Activated CD4-positive, alpha-beta T cell treated with anti-CD3 and anti-CD28 coated beads for 24 hours (primary cell): ENCODE measurements at regions not wholly inside any gene's neighbourhood (a gene's known extent, or its start where the extent isn't known, plus 50 kb on each side); places are given as distances from the start of the nearest gene placed in this dataset.
"Not testable (repeated sequence)": the region's sequence is repeated elsewhere in the genome, so short reads cannot be mapped to it uniquely, and the experiment has no call there.

Experiments
- DNase-seq, 2 donors: peaks; one replicate each; pipeline ENCODE4 v3.0.0-alpha.2; 2020; ENCODE audit warnings: low read depth in 2 of 2

GRCh38 chr4:141290771-141291170 is 70.1 kb downstream of the ZNF330 start:
- DNase-seq: no peak

- DNase-seq: no peak
These were observed 73.6 kb downstream of the ZNF330 start for GRCh38 chr4:141294306-141294705.

GRCh38 chr4:141301216-141301615 is 80.5 kb downstream of the ZNF330 start:
- DNase-seq: no peak

- no peak for DNase-seq
These were observed 82.2 kb downstream of the ZNF330 start for GRCh38 chr4:141302924-141303323.

- DNase-seq: no peak
These were observed 83.7 kb downstream of the ZNF330 start for GRCh38 chr4:141304346-141304745.

DNA sequence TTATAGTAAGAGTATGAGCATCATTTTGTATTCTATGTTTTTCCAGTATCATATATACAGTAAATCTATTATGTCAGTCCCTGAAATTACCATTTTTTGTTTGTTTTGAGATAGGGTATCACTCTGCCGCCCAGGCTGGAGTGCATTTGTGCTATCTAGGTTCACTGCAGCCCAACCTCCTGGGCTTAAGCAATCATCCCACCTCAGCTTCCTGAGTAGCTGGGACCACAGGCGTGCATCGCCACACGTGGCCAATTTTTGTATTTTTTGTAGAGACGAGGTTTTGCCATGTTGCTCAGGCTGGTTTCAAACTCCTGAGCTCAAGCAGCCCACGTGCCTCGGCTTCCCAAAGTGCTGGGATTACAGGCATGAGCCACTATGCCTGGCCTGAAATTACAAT is 85.6 kb downstream of the ZNF330 start:
- no peak for DNase-seq

DNA sequence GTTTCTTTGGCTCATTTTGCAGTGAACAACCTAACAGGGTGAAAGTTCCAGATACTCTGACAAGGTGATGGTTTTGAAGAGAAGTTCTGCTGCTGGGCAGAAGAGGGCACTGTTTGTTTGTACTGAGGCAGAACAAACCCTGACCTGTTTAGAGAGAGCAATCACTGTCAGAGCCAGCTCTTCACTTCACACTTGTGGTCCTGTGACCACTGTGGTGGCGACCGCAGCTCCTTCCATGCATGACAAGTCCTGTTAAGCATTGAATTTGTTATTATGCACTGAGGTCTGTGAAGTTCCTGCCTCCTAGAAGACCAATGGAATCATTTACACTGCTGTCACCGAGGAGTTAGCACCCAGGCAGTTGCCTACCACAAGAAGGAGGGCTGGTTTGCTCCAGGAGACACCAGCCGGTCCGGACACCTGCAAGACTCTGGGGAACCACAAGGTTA is 86.6 kb downstream of the ZNF330 start:
- DNase-seq: peak; percentile 20 to 29

DNA sequence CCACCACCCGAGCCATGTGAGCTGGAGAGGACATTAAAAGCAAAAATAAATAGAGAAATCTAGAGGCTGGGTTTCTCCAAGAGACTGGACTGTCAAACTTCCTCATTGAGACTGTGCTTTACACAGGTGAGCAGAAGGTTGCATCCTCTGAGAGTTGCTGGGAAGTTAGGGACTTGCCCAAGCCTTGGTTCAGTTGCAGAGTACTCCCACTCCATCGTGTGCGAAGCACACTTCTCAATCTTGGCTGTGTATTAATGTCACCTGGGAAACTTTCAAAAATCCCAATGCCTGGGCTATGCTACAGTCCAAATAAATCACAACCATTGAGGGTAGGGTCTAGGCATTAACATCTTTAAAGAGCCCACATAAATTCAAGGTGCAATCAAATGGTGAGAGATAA is 89.2 kb downstream of the ZNF330 start:
- DNase-seq: no peak

DNA sequence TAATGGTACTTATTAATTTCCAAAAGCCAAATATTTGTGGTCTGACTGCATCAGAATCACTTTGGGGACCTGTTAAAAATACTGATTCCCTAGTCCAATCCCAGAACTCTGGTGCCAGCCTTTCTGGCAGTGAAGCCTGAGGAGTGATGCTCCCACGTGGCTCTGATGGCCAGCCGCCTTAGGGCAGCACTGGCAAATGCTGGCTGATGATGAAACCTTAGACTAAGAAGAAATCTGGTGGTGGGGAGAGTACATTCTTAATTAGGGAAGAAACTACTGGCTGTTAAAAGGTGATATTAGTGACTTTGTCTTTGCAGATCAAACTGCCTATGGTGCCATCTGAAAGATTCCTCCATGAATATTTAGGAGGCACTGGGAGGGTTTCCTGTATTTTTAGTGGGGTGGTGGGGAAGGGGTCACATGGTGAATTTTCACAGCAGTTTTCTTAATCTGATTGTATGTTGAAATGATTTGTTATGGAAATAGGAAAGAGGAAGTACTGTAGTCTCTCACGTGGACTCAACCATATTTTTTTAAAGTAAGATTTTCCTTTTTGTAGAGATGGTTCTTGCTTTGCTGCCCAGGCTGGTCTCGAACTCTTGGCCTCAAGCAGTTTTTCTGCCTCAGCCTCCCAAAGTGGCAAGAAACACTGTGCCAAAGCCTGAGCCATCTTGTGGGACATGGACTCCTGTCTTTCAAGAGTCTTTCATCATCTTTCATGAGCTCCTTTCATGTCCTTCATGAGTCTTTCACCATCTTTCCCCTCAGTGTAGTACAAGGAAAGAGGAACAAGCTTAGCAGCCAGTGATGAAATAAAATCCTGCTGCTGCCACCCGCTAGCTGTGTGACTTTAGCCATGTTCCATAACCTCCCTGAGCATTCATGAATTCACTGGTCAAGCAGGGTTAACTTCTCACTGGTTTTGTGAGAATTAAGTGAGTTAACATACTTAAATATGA is 90.8 kb downstream of the ZNF330 start:
- DNase-seq: no peak

- DNase-seq: no peak
These were observed 93.9 kb downstream of the ZNF330 start for GRCh38 chr4:141314627-141315026.

- no peak for DNase-seq
These were observed 108.0 kb downstream of the ZNF330 start for GRCh38 chr4:141328560-141329173.

- no peak for DNase-seq
These were observed 108.5 kb downstream of the ZNF330 start for GRCh38 chr4:141329174-141329569.

DNA sequence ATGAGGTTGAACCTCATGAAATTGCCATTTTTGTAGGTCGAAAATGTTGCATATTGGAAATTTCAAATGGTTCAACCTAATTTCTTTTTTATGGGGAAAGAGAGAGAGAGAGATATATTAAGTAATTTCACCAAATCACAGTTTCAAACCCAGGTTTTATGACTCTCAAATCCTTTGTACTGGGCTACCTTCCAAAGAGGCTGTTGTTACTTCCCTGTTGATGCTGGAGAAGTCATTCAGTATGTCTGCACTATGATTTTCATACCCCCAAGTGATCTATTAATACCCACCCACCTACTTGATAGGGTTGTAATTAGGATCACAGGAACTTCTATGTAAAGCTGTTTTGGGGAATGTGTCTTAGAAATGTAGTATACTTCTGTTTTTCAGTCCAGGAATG is 109.9 kb downstream of the ZNF330 start:
- no peak for DNase-seq

GRCh38 chr4:141331534-141332358 is 111.1 kb downstream of the ZNF330 start:
- DNase-seq: no peak

DNA sequence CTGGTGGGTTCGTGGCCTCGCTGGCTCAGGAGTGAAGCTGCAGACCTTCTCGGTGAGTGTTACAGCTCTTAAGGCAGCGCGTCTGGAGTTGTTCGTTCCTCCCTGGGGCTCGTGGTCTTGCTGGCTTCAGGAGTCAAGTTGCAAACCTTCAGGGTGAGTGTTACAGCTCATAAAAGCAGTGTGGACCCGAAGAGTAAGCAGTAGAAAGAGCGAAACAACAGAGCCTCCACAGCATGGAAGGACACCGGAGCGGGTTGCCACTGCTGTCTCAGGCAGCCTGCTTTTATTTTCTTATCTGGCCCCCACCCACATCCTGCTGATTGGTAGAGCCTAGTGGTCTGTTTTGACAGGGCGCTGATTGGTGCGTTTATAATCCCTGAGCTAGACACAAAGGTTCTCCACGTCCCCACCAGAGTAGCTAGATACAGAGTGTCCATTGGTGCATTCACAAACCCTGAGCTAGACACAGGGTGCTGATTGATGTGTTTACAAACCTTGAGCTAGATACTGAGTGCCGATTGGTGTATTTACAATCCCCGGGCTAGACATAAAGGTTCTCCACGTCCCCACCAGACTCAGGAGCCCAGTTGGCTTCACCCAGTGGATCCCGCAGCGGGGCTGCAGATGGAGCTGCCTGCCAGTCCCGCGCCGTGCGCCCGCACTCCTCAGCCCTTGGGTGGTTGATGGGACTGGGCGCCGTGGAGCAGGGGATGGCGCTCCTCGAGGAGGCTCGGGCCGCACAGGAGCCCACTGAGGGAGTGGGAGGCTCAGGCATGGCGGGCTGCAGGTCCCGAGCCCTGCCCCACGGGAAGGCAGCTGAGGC is 111.9 kb downstream of the ZNF330 start:
- DNase-seq: not testable (repeated sequence)

GRCh38 chr4:141333456-141334230 is 112.9 kb downstream of the ZNF330 start:
- DNase-seq: not testable (repeated sequence)

DNA sequence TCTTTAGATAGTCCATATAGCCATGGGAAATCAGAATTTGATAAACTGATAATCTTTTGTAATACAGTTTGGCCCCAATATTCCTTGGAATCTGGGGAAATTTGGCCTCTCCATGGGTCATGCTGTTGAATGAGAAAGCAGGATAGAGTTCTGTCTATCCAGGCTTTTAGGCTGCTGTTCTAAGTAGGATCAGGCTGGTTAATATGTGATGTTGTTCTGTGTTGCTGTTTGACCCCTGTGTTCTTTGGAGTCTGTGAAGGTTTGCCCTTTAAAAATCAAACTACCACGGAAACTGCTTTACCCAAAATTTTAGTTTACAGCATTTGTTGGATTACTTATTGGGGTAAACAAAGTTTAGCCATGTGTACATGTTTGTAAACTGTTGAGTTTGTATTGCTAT is 114.5 kb downstream of the ZNF330 start:
- DNase-seq: no peak

GRCh38 chr4:141338238-141338637 is 117.5 kb downstream of the ZNF330 start:
- DNase-seq: no peak

DNA sequence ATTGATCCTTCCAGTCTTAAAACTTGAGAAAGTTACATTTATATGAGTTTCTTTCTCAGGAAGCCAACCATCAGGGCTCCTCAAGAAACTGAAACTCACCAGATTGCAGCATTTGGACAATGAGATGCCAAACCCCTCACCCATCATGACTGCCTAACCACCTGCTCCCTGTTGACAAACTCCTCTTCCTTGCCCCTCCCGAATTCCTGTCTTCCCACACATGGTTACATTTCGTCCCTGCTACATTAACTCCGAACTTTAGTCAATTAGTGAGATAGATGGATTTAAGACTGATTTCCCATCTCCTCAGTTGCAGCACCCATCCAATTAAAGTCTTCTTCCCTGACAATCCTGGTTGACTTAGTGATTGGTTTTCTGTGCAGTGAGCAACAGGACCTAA is 118.7 kb downstream of the ZNF330 start:
- DNase-seq: no peak

DNA sequence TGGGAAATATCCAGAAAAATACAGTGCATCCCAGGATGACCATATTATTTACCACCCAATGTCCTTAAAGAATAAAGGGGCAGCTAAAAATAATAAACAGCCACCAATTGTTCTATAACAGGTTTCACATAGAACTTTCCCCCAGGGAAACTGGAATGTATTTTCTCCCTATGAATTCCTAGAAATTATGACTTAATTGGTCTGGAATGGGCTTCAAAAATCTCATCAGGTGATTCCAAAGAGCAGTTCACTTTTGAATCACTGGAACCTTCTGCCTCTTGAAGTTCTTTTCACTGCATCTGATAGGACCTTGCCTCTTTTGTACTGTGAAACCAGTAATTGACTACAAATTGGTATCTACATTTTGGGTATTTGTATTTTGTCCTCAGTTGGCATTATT is 119.3 kb downstream of the ZNF330 start:
- DNase-seq: no peak

DNA sequence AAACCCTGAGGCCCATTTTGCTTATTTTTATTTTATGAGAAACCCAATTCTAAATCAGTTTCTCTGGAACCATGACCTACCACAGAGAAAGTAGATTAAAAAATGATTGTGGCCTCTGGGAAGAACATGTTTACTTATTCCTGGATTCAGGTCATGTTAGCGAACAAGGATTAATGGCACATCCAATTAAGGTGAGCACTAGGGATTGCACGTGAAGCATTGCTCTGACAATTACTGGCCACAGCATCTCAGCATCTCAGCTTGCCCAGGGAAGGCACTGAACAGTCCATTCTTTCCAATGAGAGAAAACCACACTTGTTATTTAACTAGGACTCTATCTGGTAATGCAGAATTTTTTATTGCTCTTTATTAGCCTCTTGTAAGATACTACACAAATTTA is 119.8 kb downstream of the ZNF330 start:
- DNase-seq: no peak
